HEK293 (cell line): ENCODE measurements at regions not wholly inside any gene's neighbourhood (a gene's known extent, or its start where the extent isn't known, plus 50 kb on each side); places are given as distances from the start of the nearest gene placed in this dataset.

Experiments
- CTCF ChIA-PET: fragments of 350-600 bp; formaldehyde crosslinking; extraction: SDS; loops from one replicate; lab custom pipeline; 2021; ENCODE audit warnings: antibody characterized with exemption; lab: Yijun Ruan, JAX
- POLR2A ChIA-PET: fragments of 300-600 bp; formaldehyde crosslinking; extraction: SDS; loops from one replicate; lab custom pipeline; 2020; ENCODE audit warnings: antibody characterized with exemption, inconsistent platforms; lab: Yijun Ruan, JAX
- H3K27ac ChIP-seq: fragments of 200-500 bp; sonication (Bioruptor generic); 2 replicates; pipeline ENCODE4 v1.5.1; 2014; ENCODE audit warnings: low read depth, low read length, control low read depth, inconsistent platforms; ENCODE audit errors: extremely low read depth
- H3K36me3 ChIP-seq, 2 experiments: fragments of 200-500 bp in 1 of 2; sonication (Bioruptor generic) in 1 of 2; 1 replicate in 1 of 2; 2 replicates in 1 of 2; pipeline ENCODE4 v1.5.1; 2014 to 2017; ENCODE audit warnings: inconsistent platforms in 2 of 2, low read length in 2 of 2; ENCODE audit not compliant: control insufficient read depth in 2 of 2, insufficient read depth in 1 of 2
- H3K4me1 ChIP-seq: fragments of 200-500 bp; sonication (Bioruptor generic); 2 replicates; pipeline ENCODE4 v1.5.1; 2014; ENCODE audit warnings: mild to moderate bottlenecking, low read length, inconsistent platforms; ENCODE audit not compliant: control insufficient read depth, insufficient read depth
- H3K4me3 ChIP-seq: 2 replicates; pipeline ENCODE4 v1.5.1; 2011; ENCODE audit warnings: low read depth, mild to moderate bottlenecking, control low read depth, low read length, moderate library complexity
- H3K9me3 ChIP-seq: fragments of 200-500 bp; sonication (Bioruptor generic); 2 replicates; pipeline ENCODE4 v1.5.1; 2014; ENCODE audit warnings: low read depth, low read length, inconsistent platforms; ENCODE audit not compliant: control insufficient read depth, insufficient read depth
- REPIN1 ChIP-seq: fragments of 450-650 bp; formaldehyde crosslinking; IDR thresholded peaks from 2 replicates; pipeline ENCODE4 v1.5.1; 2017; ENCODE audit warnings: missing biosample characterization, missing genetic modification characterization, low read depth
- ZFP41 ChIP-seq: fragments of 450-650 bp; formaldehyde crosslinking; IDR thresholded peaks from 2 replicates; pipeline ENCODE4 v1.5.1; 2016; ENCODE audit warnings: missing biosample characterization, missing genetic modification characterization, borderline replicate concordance
- ZFP69B ChIP-seq: fragments of 450-650 bp; formaldehyde crosslinking; IDR thresholded peaks from 2 replicates; pipeline ENCODE4 v1.5.1; 2016; ENCODE audit warnings: missing biosample characterization, missing genetic modification characterization
- ZNF121 ChIP-seq: fragments of 450-650 bp; formaldehyde crosslinking; IDR thresholded peaks from 2 replicates; pipeline ENCODE4 v1.5.1; 2016; ENCODE audit warnings: missing biosample characterization, missing genetic modification characterization
- ZNF140 ChIP-seq: fragments of 450-650 bp; formaldehyde crosslinking; IDR thresholded peaks from 2 replicates; pipeline ENCODE4 v1.5.1; 2016; ENCODE audit warnings: missing biosample characterization, missing genetic modification characterization
- ZNF157 ChIP-seq: fragments of 450-650 bp; formaldehyde crosslinking; IDR thresholded peaks from 2 replicates; pipeline ENCODE4 v1.5.1; 2016; ENCODE audit warnings: missing biosample characterization, missing genetic modification characterization
- ZNF311 ChIP-seq: fragments of 450-650 bp; formaldehyde crosslinking; IDR thresholded peaks from 2 replicates; pipeline ENCODE4 v1.5.1; 2017; ENCODE audit warnings: missing biosample characterization, missing genetic modification characterization, borderline replicate concordance
- ZNF324 ChIP-seq: fragments of 450-650 bp; formaldehyde crosslinking; IDR thresholded peaks from 2 replicates; pipeline ENCODE4 v1.5.1; 2016; ENCODE audit warnings: missing biosample characterization, missing genetic modification characterization
- ZNF423 ChIP-seq: fragments of 450-650 bp; formaldehyde crosslinking; IDR thresholded peaks from 2 replicates; pipeline ENCODE4 v1.5.1; 2016; ENCODE audit warnings: missing biosample characterization, missing genetic modification characterization
- ZNF530 ChIP-seq: fragments of 450-650 bp; formaldehyde crosslinking; IDR thresholded peaks from 2 replicates; pipeline ENCODE4 v1.5.1; 2016; ENCODE audit warnings: low read depth, missing biosample characterization, missing genetic modification characterization
- ZNF561 ChIP-seq: fragments of 450-650 bp; IDR thresholded peaks from 2 replicates; pipeline ENCODE4 v1.5.1; 2018; ENCODE audit warnings: missing biosample characterization, missing genetic modification characterization, borderline replicate concordance
- ZNF600 ChIP-seq: fragments of 450-650 bp; formaldehyde crosslinking; IDR thresholded peaks from 2 replicates; pipeline ENCODE4 v1.5.1; 2016; ENCODE audit warnings: missing biosample characterization, missing genetic modification characterization
- ZNF623 ChIP-seq: fragments of 450-650 bp; formaldehyde crosslinking; IDR thresholded peaks from 2 replicates; pipeline ENCODE4 v1.5.1; 2016; ENCODE audit warnings: missing biosample characterization, missing genetic modification characterization
- ZNF624 ChIP-seq: fragments of 450-650 bp; formaldehyde crosslinking; IDR thresholded peaks from 2 replicates; pipeline ENCODE4 v1.5.1; 2017; ENCODE audit warnings: missing biosample characterization, missing genetic modification characterization
- ZNF707 ChIP-seq: fragments of 450-650 bp; formaldehyde crosslinking; IDR thresholded peaks from 2 replicates; pipeline ENCODE4 v1.5.1; 2016; ENCODE audit warnings: missing biosample characterization, missing genetic modification characterization
- ZNF791 ChIP-seq: fragments of 450-650 bp; formaldehyde crosslinking; IDR thresholded peaks from 2 replicates; pipeline ENCODE4 v1.5.1; 2016; ENCODE audit warnings: missing biosample characterization, missing genetic modification characterization
- ZNF843 ChIP-seq: fragments of 450-650 bp; formaldehyde crosslinking; IDR thresholded peaks from 2 replicates; pipeline ENCODE4 v1.5.1; 2016; ENCODE audit warnings: missing biosample characterization, missing genetic modification characterization
- TF ChIP-seq, protein P1 (sequence below): fragments of 450-650 bp; formaldehyde crosslinking; IDR thresholded peaks from 2 replicates; pipeline ENCODE4 v1.5.1; 2016; ENCODE audit warnings: missing biosample characterization, missing genetic modification characterization
- TF ChIP-seq, protein P2 (sequence below): fragments of 450-650 bp; formaldehyde crosslinking; IDR thresholded peaks from 2 replicates; pipeline ENCODE4 v1.5.1; 2016; ENCODE audit warnings: missing biosample characterization, missing genetic modification characterization
- TF ChIP-seq, protein P3 (sequence below): fragments of 450-650 bp; IDR thresholded peaks from 2 replicates; pipeline ENCODE4 v1.5.1; 2018; ENCODE audit warnings: missing biosample characterization, missing genetic modification characterization
- TF ChIP-seq, protein P4 (sequence below): fragments of 450-650 bp; formaldehyde crosslinking; IDR thresholded peaks from 2 replicates; pipeline ENCODE4 v1.5.1; 2016; ENCODE audit warnings: missing biosample characterization, missing genetic modification characterization

DNA sequence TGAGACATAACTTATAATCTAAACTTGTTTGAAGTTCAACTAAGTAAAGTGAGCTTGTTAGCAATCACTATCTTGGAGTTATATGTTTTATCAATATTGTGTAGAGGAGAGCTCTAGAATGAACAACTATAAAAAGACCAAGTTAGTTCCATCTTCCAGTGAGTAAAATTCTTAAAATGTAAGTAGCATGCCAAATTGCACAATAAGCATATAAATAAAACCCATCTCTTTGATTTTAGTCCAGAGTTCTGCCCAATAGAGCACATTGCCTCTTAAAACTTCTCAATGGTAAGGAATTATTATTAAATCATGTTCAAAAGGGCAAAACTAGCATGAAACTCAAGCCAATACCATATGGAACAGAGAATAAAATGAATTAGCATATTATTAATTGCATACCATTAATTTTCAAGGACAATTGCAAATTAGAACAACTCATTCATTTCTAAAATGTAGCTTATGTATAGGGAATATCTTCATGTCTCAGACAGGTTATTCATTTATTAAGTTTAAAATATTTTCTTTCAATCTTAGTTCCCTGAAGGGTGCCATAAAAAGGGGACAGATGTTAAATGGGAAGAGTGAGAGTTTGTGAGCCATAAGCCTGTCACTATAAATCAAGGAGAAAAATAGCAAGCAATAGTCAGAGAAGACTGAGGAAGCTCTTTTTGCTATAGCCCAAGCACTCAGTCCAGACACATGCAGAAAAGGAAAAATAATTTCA is 507.6 kb downstream of the CENPC start (continued):
- TF ChIP-seq, protein P1, sequence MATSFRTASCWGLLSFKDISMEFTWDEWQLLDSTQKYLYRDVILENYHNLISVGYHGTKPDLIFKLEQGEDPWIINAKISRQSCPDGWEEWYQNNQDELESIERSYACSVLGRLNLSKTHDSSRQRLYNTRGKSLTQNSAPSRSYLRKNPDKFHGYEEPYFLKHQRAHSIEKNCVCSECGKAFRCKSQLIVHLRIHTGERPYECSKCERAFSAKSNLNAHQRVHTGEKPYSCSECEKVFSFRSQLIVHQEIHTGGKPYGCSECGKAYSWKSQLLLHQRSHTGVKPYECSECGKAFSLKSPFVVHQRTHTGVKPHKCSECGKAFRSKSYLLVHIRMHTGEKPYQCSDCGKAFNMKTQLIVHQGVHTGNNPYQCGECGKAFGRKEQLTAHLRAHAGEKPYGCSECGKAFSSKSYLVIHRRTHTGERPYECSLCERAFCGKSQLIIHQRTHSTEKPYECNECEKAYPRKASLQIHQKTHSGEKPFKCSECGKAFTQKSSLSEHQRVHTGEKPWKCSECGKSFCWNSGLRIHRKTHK (tag by site-specific recombination): no peak

DNA sequence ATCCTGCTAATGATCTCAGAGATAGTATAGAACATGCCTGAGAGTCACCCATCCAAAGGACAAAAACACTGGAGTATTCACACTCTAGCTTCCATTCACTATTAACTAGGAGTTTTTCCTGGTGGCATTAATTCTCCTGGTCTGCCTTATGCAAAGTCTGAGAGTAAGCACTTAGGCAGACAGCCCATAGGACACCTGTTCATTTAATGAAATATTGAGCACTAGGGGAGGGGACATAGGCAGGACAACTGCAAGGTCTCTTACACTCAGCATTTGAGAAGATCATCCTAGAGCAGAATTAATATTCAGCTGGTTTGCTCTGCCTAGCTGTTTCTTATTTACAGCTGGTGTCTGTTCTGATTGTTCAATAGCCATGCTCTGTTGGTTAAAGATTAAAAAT is 508.5 kb downstream of the CENPC start:
- TF ChIP-seq ZNF324 (tag by site-specific recombination): no peak
- no peak for TF ChIP-seq ZFP41
- TF ChIP-seq ZNF530 (tag by site-specific recombination): no peak
- no peak for TF ChIP-seq REPIN1 (tag by site-specific recombination)
- TF ChIP-seq ZNF311 (tag by site-specific recombination): no peak
- TF ChIP-seq ZNF624 (tag by site-specific recombination): no peak
- no peak for TF ChIP-seq ZFP69B
- TF ChIP-seq ZNF140 (tag by site-specific recombination): no peak
- TF ChIP-seq, protein P2, sequence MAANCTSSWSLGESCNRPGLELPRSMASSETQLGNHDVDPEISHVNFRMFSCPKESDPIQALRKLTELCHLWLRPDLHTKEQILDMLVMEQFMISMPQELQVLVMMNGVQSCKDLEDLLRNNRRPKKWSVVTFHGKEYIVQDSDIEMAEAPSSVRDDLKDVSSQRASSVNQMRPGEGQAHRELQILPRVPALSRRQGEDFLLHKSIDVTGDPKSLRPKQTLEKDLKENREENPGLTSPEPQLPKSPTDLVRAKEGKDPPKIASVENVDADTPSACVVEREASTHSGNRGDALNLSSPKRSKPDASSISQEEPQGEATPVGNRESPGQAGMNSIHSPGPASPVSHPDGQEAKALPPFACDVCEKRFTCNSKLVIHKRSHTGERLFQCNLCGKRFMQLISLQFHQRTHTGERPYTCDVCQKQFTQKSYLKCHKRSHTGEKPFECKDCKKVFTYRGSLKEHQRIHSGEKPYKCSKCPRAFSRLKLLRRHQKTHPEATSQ (tag by site-specific recombination): no peak
- no peak for TF ChIP-seq ZNF423 (tag by site-specific recombination)
- TF ChIP-seq, protein P3, sequence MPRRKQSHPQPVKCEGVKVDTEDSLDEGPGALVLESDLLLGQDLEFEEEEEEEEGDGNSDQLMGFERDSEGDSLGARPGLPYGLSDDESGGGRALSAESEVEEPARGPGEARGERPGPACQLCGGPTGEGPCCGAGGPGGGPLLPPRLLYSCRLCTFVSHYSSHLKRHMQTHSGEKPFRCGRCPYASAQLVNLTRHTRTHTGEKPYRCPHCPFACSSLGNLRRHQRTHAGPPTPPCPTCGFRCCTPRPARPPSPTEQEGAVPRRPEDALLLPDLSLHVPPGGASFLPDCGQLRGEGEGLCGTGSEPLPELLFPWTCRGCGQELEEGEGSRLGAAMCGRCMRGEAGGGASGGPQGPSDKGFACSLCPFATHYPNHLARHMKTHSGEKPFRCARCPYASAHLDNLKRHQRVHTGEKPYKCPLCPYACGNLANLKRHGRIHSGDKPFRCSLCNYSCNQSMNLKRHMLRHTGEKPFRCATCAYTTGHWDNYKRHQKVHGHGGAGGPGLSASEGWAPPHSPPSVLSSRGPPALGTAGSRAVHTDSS: no peak
- no peak for TF ChIP-seq ZNF600 (tag by site-specific recombination)
- no peak for TF ChIP-seq ZNF623 (tag by site-specific recombination)
- no peak overlapping the region for H3K4me3 ChIP-seq
- H3K27ac ChIP-seq: no peak overlapping the region
- no peaks in the 10 kb centered on the region for H3K4me1 ChIP-seq
- POLR2A ChIA-PET: no interaction called here
- no peaks in the 10 kb centered on the region for H3K9me3 ChIP-seq
- CTCF ChIA-PET: interaction anchor here (0.8 kb wide), 1 partner anchor 65 kb away, joined by 3 read pairs; no protein-coding TSS in a partner anchor
- no peaks in the 10 kb centered on the region for H3K36me3 ChIP-seq

DNA sequence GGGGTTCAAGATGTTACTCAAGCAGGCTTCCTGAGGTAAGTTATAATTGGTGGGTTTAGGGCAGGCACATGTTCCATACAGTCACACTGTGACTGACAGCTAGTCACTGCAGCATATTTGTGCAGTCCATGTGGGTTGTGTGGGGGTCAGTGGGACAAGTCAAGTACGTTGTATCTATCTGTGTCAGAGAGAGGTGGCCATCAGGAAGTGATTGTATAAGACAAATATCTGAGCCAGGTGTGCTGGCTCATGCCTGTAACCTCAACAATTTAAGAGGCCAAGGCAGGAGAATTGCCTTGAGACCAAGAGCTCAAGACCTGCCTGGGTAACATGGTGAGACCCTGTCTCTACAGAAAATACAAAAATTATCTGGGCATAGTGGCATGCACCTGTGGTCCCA is 509.3 kb downstream of the CENPC start:
- peak overlapping the region; percentile 16; the same call in 1 of the 2 replicates for H3K27ac ChIP-seq
- TF ChIP-seq ZNF707 (no peak), ZNF121 (tag by site-specific recombination) (no peak), ZNF561 (tag by site-specific recombination) (no peak), ZNF157 (tag by site-specific recombination) (no peak), ZNF843 (tag by site-specific recombination) (no peak), ZNF791 (tag by site-specific recombination) (no peak)
- TF ChIP-seq, protein P4, sequence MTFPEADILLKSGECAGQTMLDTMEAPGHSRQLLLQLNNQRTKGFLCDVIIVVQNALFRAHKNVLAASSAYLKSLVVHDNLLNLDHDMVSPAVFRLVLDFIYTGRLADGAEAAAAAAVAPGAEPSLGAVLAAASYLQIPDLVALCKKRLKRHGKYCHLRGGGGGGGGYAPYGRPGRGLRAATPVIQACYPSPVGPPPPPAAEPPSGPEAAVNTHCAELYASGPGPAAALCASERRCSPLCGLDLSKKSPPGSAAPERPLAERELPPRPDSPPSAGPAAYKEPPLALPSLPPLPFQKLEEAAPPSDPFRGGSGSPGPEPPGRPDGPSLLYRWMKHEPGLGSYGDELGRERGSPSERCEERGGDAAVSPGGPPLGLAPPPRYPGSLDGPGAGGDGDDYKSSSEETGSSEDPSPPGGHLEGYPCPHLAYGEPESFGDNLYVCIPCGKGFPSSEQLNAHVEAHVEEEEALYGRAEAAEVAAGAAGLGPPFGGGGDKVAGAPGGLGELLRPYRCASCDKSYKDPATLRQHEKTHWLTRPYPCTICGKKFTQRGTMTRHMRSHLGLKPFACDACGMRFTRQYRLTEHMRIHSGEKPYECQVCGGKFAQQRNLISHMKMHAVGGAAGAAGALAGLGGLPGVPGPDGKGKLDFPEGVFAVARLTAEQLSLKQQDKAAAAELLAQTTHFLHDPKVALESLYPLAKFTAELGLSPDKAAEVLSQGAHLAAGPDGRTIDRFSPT: no peak
- no peaks in the 10 kb centered on the region for H3K36me3 ChIP-seq
- H3K4me1 ChIP-seq: no peaks in the 10 kb centered on the region
- no peak overlapping the region for H3K4me3 ChIP-seq
- ChIA-PET POLR2A (no interaction called here), CTCF (interaction anchor here (0.6 to 0.8 kb wide), 2 partner anchors 66 to 122 kb away, joined by 3 read pairs; no protein-coding TSS in a partner anchor)
- no peaks in the 10 kb centered on the region for H3K9me3 ChIP-seq
